Spleen (tissue), 11 donors: ENCODE measurements at regions not wholly inside any gene's neighbourhood (a gene's known extent, or its start where the extent isn't known, plus 50 kb on each side); places are given as distances from the start of the nearest gene placed in this dataset.

ENCODE experiments used
- DNase-seq: peaks from one replicate; pipeline ENCODE4 v3.0.0-alpha.2; 2020
- H3K27ac ChIP-seq, 8 donors: fragments of 200-600 bp; sonication (generic) in 7 of 8; 1 replicate in 4 of 8; 2 replicates in 4 of 8; pipeline versions ENCODE4 v1.5.0 to v1.8.0; 2016 to 2021; ENCODE audit warnings: inconsistent platforms in 4 of 8, mild to moderate bottlenecking in 4 of 8, moderate library complexity in 1 of 8
- H3K27me3 ChIP-seq, 7 donors: fragments of 200-600 bp; sonication (generic) in 6 of 7; replicated peaks in 1 of 7; 1 replicate in 4 of 7; 2 replicates in 3 of 7; pipeline versions ENCODE4 v1.5.0 to v1.8.0; 2016 to 2021; ENCODE audit warnings: inconsistent platforms in 3 of 7, mild to moderate bottlenecking in 1 of 7
- H3K36me3 ChIP-seq, 6 donors: fragments of 200-600 bp; sonication (generic) in 5 of 6; 1 replicate in 4 of 6; 2 replicates in 2 of 6; pipeline versions ENCODE4 v1.5.0 to v1.8.0; 2016 to 2021; ENCODE audit warnings: inconsistent platforms in 2 of 6
- H3K4me1 ChIP-seq, 6 donors: fragments of 200-600 bp; sonication (generic) in 5 of 6; 1 replicate in 3 of 6; 2 replicates in 3 of 6; pipeline versions ENCODE4 v1.5.0 to v1.8.0; 2016 to 2021; ENCODE audit warnings: inconsistent platforms in 3 of 6
- H3K4me3 ChIP-seq, 8 donors: fragments of 200-600 bp; sonication (generic) in 7 of 8; 1 replicate in 4 of 8; 2 replicates in 4 of 8; pipeline versions ENCODE4 v1.5.0 to v1.8.0; 2016 to 2021; ENCODE audit warnings: inconsistent platforms in 4 of 8, mild to moderate bottlenecking in 4 of 8, moderate library complexity in 2 of 8
- H3K9me3 ChIP-seq, 8 donors: fragments of 200-600 bp; sonication (generic) in 7 of 8; 1 replicate in 4 of 8; 2 replicates in 4 of 8; pipeline versions ENCODE4 v1.5.0 to v1.8.0; 2016 to 2021; ENCODE audit warnings: inconsistent platforms in 4 of 8
- CTCF ChIP-seq, 11 experiments: fragments of 200-600 bp in 7 of 11; fragments of 450-650 bp in 4 of 11; sonication (generic) in 4 of 11; IDR thresholded peaks in 8 of 11; conservative IDR thresholded peaks in 3 of 11; 1 replicate in 7 of 11; 2 replicates in 4 of 11; pipeline versions ENCODE4 v1.4.0 to v1.8.0; 2016 to 2021; ENCODE audit warnings: antibody characterized with exemption in 11 of 11, inconsistent platforms in 4 of 11, mild to moderate bottlenecking in 1 of 11
- POLR2A ChIP-seq, 3 donors: fragments of 450-650 bp; IDR thresholded peaks; one replicate each; pipeline ENCODE4 v1.5.1; 2017; ENCODE audit warnings: antibody characterized with exemption in 3 of 3, mild to moderate bottlenecking in 1 of 3
- POLR2AphosphoS5 ChIP-seq, 3 donors: sonication (generic); formaldehyde crosslinking; IDR thresholded peaks; one replicate each; pipeline ENCODE4 v1.5.1; 2017; ENCODE audit warnings: antibody characterized with exemption in 3 of 3
- WGBS, 5 donors: extraction: QIAGEN DNeasy Blood & Tissue Kit in 3 of 5; methylation state at CpG; one replicate each; pipeline versions ENCODE4 v1.1.5 to v1.1.7; 2013 to 2018; 5-methylcytosine and 5-hydroxymethylcytosine counted together
- intact Hi-C: fragments of 100-400 bp; cut with DNase I; formaldehyde crosslinking; loops from one replicate; pipeline ENCODE4 v1.15.0; 2023; ENCODE audit warnings: low total_unique reads
- donor health status: healthy with polysubstance abuse.
- donor health status: DM: no; HTN: no; CAD: no; lungs with moderate emphysema.
- donor health status: DM: no; HTN: no; CAD: no.
- donor health status: Bipolar disorder and iron deficiency.
- donor health status: healthy.
- donor health status: DM: no; HTN: no; CAD: no.
- donor health status: DM: yes; HTN: yes; CAD: no.

DNA sequence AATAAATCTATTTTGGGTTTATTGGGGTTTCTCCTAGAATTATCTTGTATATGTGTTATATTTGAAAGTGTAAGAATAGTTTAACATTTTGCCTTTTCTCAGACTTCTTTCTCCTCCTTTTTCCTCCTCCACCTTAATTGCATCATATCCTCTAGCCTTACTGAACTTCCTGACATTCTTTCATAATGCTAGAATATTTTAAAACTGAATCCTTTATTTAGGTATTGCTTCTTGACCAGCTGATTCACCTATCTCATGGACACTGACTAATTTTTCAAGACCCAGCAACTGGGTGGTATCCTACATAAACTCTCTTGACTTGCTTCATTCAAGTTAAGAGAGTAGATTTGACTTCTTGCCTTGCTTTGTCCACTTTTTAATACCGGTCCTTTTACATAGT lies 1508.9 kb downstream of the STIM2 start:
- Histone ChIP-seq H3K27ac (no peak overlapping the region), H3K36me3 (no peaks in the 10 kb centered on the region), H3K9me3 (peaks cover 0 to 6% (median 0%) of the 10 kb centered on the region in 8 donors), H3K4me3 (no peak overlapping the region), H3K4me1 (no peaks in the 10 kb centered on the region), H3K27me3 (no peaks in the 10 kb centered on the region)
- WGBS, 5 donors: 76 to 98% (median 82%) methylated on average over 1 of the region's 1 CpG
- no peak for DNase-seq
- TF ChIP-seq POLR2A (IDR thresholded peaks at IDR 0.05) (no peak), POLR2AphosphoS5 (IDR thresholded peaks at IDR 0.05) (no peak), CTCF (IDR thresholded peaks at IDR 0.05 in 8 of 11, conservative IDR thresholded peaks at IDR 0.05 in 3 of 11) (no peak)
- intact Hi-C loops: no loop called here

GRCh38 chr4:28373191-28373590 lies 1512.5 kb downstream of the STIM2 start:
- Histone ChIP-seq H3K4me3 (no peak overlapping the region), H3K4me1 (no peaks in the 10 kb centered on the region), H3K27ac (no peak overlapping the region), H3K36me3 (no peaks in the 10 kb centered on the region), H3K27me3 (no peaks in the 10 kb centered on the region), H3K9me3 (peaks cover 0 to 6% (median 0%) of the 10 kb centered on the region in 8 donors)
- no peak for TF ChIP-seq CTCF (IDR thresholded peaks at IDR 0.05 in 8 of 11, conservative IDR thresholded peaks at IDR 0.05 in 3 of 11)
- no peak for TF ChIP-seq POLR2A (IDR thresholded peaks at IDR 0.05)
- TF ChIP-seq POLR2AphosphoS5 (IDR thresholded peaks at IDR 0.05): no peak
- intact Hi-C loops: no loop called here
- DNase-seq: no peak

DNA sequence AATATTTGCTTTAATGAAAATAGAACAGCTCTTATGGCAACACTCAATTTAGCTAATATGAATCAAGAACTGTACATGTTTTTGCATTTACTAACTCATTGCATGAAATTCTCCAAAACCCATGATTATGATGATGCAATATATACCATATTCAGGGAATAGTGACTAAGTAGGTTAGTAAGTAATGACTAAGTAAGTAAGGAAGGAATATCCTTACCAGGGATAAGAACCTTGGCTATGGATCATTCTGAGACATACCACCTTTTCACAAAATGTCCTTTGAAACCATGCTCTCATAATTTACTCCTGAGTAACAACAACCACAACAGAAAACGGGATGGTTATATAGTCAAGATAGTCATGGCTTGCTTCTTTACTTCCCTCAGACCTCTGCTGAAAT lies 1513.0 kb downstream of the STIM2 start:
- TF ChIP-seq POLR2A (IDR thresholded peaks at IDR 0.05): no peak
- Histone ChIP-seq H3K27ac (no peak overlapping the region), H3K36me3 (no peaks in the 10 kb centered on the region), H3K27me3 (no peaks in the 10 kb centered on the region), H3K4me1 (no peaks in the 10 kb centered on the region), H3K9me3 (peaks cover 0 to 6% (median 0%) of the 10 kb centered on the region in 8 donors), H3K4me3 (no peak overlapping the region)
- DNase-seq: no peak
- intact Hi-C loops: no loop called here
- 61 to 84% (median 80%) methylated on average over 1 of the region's 1 CpG for WGBS, 5 donors

GRCh38 chr4:28378109-28378830 lies 1517.6 kb downstream of the STIM2 start:
- Histone ChIP-seq H3K27ac (no peak overlapping the region), H3K4me3 (no peak overlapping the region), H3K9me3 (peaks cover 0 to 12% (median 4%) of the 10 kb centered on the region in 8 donors), H3K4me1 (no peaks in the 10 kb centered on the region), H3K36me3 (no peaks in the 10 kb centered on the region), H3K27me3 (no peaks in the 10 kb centered on the region)
- 68 to 83% (median 74%) methylated on average over 6 of the region's 6 CpGs for WGBS, 5 donors
- DNase-seq: no peak
- TF ChIP-seq POLR2A (IDR thresholded peaks at IDR 0.05) (no peak), CTCF (IDR thresholded peaks at IDR 0.05 in 8 of 11, conservative IDR thresholded peaks at IDR 0.05 in 3 of 11) (no peak), POLR2AphosphoS5 (IDR thresholded peaks at IDR 0.05) (no peak)
- intact Hi-C loops: no loop called here
